ENCODE measurements at regions not wholly inside any gene's neighbourhood (a gene's known extent, or its start where the extent isn't known, plus 50 kb on each side); places are given as distances from the start of the nearest gene placed in this dataset.

DNA sequence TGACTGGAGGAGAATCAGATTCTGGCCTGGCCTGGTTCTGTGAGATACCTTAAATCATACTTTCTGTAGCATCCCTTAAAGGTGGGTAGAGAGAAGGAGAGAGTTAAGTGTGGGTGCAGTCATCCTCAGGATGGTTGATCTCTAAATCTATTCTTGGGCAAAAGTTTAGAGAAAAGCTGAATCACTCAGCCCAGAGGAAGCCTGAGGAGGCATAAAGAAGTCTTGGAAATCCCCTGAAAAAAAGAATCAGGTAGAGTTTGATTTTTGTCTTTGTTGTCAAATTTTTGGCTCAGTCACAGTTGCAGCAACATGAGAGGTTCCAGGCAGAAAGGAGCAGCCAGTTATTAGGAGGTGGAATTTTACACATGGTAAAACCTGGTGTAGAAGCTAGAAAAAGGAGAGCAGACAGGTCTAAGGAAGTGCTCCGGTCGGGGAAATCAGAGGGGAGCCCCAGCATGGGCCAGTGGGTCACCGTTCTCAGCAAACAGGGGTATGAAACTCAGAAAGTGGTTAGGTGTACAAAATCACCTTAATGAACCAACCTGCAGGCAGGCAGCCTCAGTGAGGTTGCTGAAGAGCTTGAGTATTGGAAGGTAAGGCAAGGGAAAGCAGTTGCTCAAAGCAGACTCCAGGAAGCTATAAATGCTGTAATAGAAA lies 116.2 kb upstream of the CNTLN start:
- CTCF ChIA-PET: no interaction called here
- BruUV-seq (replicated peaks): no TSS peak
- in situ Hi-C loops (cut with HindIII; ENCODE audit: low pct_unique_long_range_greater_than_20kb, low sequenced_read_pairs) (no loop called here), intact Hi-C loops (cut with micrococcal nuclease; ENCODE audit: unreplicated experiment) (no loop called here)
- no peaks in the 10 kb centered on the region for H3K36me3 ChIP-seq (ENCODE audit: control insufficient read depth, insufficient read depth, low read length)
- POLR2A ChIA-PET: no interaction called here
- no peaks in the 10 kb centered on the region for H3K4me1 ChIP-seq (ENCODE audit: control insufficient read depth, insufficient read depth, low read length)
- no peak overlapping the region for H3K4me3 ChIP-seq (ENCODE audit: low read depth in 2 of 2, low read length in 2 of 2)
- no peaks in the 10 kb centered on the region for H3K27me3 ChIP-seq (ENCODE audit: control insufficient read depth, insufficient read depth, low read length)
- TF ChIP-seq CTCF (IDR thresholded peaks at IDR 0.05) (no peak), TCF7L2 (IDR thresholded peaks at IDR 0.05; ENCODE audit: low read depth, low read length) (no peak), REST (IDR thresholded peaks at IDR 0.05; ENCODE audit: insufficient read depth in 1 of 2, low read depth in 2 of 2, low read length in 1 of 2) (no peak), SIN3A (IDR thresholded peaks at IDR 0.05; ENCODE audit: borderline replicate concordance, insufficient read depth, low read depth, low read length) (no peak), POLR2AphosphoS5 (IDR thresholded peaks at IDR 0.05; ENCODE audit: low read depth, low read length) (no peak)
- ATAC-seq (no peak), DNase-seq (ENCODE audit: low read depth, low spot score) (no peak)
- H3K27ac ChIP-seq (ENCODE audit: low read length): no peak overlapping the region
- H3K9me3 ChIP-seq (ENCODE audit: control insufficient read depth, insufficient read depth, low read depth, low read length): no peaks in the 10 kb centered on the region

DNA sequence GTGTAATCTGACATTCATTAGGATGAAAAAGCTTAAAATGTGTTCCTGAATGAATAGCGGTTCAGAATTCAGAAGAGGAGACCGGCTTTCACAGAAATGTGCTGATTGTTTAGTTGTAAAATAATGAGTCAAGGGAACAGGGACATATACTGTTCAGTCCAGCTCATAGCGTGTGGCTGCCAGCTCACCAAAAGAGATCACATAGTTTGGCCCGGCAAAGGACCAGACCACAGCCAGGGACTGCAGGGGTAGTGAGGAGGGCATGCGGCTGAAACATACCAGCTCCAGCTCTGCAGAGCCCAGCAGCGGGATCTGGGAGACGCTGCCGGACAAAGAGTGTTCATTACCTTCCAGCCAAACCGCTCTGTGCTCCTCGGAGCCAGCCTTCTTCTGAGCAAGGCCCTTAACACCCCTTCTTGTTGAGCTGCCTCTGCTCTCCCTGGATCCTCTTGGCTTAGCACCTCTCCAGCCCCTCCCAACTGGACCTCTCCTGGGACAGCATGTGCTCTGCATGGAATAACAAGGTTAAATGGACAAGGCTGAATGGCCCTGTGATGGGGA lies 116.8 kb upstream of the CNTLN start:
- Histone ChIP-seq H3K36me3 (ENCODE audit: control insufficient read depth, insufficient read depth, low read length) (no peaks in the 10 kb centered on the region), H3K4me3 (ENCODE audit: low read depth in 2 of 2, low read length in 2 of 2) (no peak overlapping the region), H3K9me3 (ENCODE audit: control insufficient read depth, insufficient read depth, low read depth, low read length) (no peaks in the 10 kb centered on the region), H3K27ac (ENCODE audit: low read length) (no peak overlapping the region), H3K4me1 (ENCODE audit: control insufficient read depth, insufficient read depth, low read length) (no peaks in the 10 kb centered on the region), H3K27me3 (ENCODE audit: control insufficient read depth, insufficient read depth, low read length) (no peaks in the 10 kb centered on the region)
- intact Hi-C loops (cut with micrococcal nuclease; ENCODE audit: unreplicated experiment) (no loop called here), in situ Hi-C loops (cut with HindIII; ENCODE audit: low pct_unique_long_range_greater_than_20kb, low sequenced_read_pairs) (no loop called here)
- DNase-seq (ENCODE audit: low read depth, low spot score): no peak
- ChIA-PET POLR2A (no interaction called here), CTCF (no interaction called here)
- no TSS peak for BruUV-seq (replicated peaks)
- TF ChIP-seq SIN3A (IDR thresholded peaks at IDR 0.05; ENCODE audit: borderline replicate concordance, insufficient read depth, low read depth, low read length) (no peak), CTCF (IDR thresholded peaks at IDR 0.05) (no peak)
- ATAC-seq: no peak
